Stimulated activated CD4-positive, alpha-beta T cell treated with anti-CD3 and anti-CD28 coated beads, Interleukin-12 subunit alpha, Interleukin-12 subunit beta, amount 100 ng/mL, for 24 hours (primary cell): ENCODE measurements at regions not wholly inside any gene's neighbourhood (a gene's known extent, or its start where the extent isn't known, plus 50 kb on each side); places are given as distances from the start of the nearest gene placed in this dataset.
"Not testable (repeated sequence)": the region's sequence is repeated elsewhere in the genome, so short reads cannot be mapped to it uniquely, and the experiment has no call there.

Experiments used
- DNase-seq, 2 experiments: peaks; one replicate each; pipeline ENCODE4 v3.0.0-alpha.2; 2020; ENCODE audit warnings: low read depth in 2 of 2

DNA sequence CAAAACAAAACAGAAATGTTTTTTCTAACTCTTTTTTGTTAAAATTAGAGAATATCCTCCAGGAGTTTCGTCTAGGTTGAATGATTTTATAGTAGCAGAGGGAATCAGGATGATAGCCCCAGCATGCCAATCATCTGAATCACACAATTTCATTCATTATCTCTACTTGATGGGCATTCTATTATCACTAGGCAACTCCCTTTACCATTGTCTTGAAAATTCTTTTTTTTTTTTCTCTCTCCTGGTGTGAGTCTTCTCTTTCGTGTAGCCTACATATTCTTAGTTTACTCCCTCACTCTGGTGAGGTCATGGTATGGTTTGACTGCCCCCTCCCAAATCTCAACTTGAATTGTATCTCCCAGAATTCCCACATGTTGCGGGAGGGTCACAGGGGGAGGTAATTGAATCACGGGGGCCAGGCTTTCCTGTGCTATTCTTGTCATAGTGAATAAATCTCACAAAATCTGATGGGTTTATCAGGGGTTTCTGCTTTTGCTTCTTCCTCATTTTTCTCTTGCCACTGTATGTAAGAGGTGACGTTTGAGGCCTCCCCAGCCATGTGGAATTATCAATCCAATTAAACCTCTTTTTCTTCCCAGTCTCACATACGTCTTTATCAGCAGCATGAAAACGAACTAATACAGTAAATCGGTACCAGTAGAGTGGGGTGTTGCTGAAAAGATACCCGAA, 105.0 kb downstream of the OTUD1 start:
- no peak for DNase-seq

DNA sequence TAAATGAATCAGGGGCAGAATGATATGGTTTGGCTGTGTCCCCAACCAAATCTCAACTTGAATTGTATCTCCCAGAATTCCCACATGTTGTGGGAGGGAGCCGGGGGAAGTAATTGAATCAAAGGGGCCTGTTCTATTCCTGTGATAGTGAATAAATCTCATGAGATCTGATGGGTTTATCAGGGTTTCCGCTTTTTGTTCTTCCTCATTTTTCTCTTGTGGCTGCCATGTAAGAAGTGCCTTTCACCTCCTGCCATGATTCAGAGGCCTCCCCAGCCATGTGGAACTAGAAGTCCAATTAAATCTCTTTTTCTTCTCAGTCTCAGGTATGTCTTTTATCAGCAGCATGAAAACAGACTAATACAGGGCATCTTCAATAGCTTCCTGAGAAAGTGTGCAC, 107.0 kb downstream of the OTUD1 start:
- not testable (repeated sequence) for DNase-seq

DNA sequence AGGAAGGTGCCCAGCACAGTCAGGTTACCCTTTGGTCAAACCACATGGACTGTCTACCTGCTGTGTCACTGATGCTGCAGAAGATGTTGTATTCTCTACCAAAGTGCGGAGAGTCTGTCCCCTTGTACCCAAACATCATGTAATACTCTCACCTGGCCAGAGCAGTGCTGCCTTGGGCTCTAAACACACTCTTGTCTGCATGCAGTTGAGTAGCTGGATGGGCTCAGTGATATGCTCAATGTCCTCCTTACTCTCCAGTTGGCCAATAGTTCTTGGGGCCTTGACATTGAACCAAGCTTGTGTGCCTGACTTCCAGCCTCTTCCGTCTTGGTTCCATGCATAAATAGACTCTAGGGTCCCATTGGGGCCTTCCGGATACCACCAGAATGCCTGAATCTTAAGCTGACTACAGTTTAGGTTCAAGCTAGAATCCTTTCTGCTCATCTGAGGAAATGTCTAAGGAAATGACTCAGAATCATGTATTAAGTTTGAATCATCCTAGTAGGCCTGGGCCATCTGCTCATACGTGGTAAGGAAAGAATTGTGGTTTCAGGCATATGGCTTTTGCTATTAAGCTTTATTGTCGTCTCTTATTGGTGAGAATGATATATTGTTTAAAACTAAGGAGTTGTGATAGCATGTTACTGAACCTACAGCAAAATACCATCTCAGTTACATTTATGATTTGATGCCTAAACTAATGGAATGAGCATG, 118.0 kb downstream of the OTUD1 start:
- no peak for DNase-seq

DNA sequence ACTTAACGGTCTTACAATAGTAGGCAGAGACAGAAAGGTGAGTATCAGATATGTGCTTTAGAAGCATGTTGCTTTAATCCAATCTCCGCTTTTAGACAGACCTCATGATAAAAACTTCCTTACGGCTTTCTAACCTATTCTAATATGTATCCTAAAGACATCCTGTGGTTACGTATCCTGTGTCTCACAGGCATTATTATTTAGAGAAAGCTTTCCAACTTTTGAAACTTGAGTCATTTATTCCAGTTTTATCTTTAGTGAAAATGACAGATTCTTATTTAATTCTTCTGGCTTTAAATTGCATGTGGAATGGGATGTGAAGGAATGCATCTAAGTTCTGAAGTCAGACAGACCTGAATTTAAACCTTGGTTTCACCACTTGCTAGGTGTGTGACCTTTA, 118.9 kb downstream of the OTUD1 start:
- DNase-seq, result no peak

DNA sequence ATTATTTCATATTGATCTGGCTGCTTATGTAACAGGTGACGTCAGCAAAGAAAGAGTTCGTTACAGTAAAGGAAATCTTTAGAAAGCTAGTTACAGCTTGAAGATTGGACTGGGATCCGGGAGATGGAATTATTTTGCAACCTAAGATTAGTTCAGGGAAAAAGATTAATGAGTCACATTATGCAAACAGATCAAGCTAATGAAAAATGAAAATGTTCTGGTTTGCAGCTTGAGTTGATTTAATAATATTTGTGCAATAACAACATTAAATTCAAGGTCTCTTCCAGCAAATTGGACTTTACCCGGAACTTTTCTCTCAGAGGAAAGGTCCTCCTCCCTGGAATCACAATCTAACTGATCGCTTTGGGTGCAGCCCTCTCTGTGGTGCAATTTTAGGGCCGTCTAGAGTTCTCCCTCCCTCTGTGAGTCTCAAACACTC, 119.5 kb downstream of the OTUD1 start:
- DNase-seq, result no peak

DNA sequence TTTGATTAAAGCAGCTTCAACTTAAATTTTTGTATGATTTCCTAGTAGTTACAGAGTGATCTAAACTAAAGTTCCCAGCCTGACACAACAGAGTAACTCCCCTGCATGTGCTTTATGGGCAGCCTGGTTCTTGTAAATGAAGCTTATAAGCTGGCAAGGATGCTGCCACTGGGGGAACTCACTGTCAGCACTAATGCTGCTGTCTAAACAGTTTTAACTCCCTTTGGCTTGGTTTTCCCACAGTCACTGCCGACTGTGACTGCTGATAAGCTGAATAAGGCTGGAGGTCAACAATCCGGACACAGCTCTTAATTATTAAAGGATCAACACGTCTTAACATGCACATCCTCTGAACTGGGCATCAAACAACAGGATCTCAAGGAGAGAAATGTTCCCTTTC, 130.1 kb downstream of the OTUD1 start:
- DNase-seq, result no peak

DNA sequence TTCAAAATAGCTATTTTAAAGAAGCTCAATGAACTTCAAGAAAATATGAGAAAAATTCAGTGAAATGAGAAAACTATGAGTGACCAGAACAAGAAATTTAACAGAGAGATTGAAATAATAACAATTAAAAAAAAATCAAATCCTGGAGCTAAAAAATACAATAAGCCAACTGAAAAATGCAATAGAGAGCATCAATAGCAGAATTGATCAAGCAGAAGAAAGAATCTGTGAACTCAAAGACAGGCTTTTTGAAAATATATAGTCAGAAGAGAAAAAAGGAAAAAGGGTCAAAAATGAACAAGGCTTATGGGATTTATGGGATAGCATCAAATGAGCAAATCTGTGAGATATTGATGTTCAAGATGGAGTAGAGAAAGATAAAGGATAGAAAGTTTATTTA, 133.0 kb downstream of the OTUD1 start:
- no peak for DNase-seq

DNA sequence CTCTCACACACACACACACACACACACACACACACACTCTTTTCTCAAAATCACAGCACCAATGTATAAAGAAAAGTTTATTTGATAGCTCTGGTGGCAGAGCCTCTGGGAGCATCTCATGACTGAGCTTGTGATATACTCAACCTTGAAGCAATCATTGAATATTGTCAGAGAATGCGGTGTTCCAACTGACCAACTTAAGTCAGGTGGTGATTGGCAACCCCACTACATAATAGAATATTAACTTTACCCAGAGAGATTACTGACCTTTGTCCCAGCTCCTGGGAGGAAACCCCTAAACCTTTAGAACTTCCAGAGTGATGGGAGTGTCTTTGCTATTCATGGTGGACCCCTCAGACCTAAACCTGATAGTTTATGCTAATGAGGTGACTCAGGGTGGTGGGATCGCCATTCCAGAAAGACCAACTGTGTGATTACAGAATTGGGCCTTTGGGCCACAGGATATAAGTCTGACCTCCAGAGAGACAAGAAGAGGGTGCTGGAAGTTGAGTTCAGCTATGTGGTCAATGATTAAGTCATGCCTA, 143.1 kb downstream of the OTUD1 start:
- no peak for DNase-seq

DNA sequence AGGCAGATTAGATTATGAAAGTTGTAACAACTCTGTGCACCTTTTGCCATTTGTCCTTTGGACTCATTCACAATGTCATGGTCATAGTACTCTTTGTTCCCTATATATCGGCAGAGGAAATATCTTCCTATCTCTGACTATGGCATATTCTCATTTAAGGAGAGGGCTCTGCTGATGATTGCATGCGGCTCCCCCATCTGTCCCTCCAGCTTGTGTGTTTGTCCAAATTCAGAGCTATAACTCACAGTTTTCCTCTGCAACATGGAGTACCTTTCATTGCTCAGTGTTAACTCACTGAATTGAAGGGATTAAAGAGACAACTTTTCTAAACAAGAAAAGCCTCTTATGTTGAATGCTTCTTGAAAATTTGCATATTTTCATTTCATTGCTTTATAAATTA, 145.5 kb downstream of the OTUD1 start:
- DNase-seq, result no peak

DNA sequence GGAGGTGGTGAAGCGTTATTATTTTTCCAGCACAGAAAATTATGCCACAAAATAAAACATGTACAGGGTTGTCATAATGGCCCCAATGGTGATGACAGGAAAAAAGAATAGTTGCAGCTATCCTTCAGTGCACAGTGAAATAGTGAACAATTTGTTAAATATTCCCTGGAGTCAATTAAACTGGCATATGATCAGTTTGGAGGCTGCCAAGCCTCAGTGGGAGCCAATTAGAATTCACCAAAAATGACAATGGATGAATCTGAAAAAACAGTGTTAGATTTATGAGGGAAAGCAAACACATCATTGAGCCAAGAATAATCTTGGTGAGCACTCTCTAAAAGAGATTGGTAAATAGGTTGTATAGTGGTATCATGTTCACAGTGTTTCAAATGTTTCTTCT, 146.3 kb downstream of the OTUD1 start:
- no peak for DNase-seq

DNA sequence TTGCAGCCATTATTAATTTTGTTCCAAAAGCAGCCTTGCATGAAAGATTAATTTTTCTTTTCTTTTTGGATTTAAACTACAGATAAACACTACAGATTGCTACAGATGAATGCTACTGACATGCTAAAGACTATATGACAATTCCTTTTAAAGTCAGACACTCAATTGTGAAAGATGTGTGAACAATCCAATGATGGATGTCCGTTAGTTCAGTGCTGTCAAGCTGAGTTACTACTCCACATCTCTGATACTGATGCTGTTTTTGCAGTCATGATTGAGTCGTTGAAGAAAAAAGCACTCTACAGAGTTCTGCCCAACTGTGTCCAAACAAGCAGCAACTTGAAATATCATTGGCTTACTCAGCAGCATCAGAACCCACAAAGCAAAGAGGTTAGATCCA, 146.8 kb downstream of the OTUD1 start:
- DNase-seq, result no peak

DNA sequence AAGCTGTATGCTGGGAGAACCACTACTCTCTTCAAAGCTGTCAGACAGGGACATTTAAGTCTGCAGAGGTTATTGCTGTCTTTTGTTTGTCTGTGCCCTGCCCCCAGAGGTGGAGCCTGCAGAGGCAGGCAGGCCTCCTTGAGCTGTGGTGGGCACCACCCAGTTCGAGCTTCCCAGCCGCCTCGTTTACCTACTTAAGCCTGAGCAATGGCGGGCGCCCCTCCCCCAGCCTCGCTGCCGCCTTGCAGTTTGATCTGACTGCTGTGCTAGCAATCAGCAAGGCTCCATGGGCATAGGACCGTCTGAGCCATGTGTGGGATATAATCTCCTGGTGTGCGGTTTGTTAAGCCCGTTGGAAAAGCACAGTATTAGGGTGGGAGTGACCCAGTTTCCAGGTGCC, 156.4 kb downstream of the OTUD1 start:
- DNase-seq, result not testable (repeated sequence)

DNA sequence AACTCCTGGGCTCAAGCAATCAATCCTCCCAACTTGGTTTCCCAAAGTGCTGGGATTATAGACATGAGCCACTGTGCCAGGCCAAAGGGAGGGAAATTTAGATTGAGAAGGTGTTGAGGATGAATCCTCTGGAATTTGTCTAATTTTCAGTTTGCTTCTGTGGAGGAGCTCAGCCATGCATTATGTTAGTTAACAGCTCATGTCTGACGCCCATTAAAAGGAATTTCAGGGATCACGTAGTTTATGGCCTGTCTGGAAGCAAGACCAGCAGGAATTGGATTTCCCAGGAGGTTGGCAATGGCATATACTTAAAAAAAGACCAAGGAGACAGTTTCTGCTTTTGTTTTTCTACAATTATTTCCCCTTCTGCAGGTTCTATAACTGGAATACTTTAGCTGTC, 165.7 kb downstream of the OTUD1 start:
- DNase-seq, result no peak

DNA sequence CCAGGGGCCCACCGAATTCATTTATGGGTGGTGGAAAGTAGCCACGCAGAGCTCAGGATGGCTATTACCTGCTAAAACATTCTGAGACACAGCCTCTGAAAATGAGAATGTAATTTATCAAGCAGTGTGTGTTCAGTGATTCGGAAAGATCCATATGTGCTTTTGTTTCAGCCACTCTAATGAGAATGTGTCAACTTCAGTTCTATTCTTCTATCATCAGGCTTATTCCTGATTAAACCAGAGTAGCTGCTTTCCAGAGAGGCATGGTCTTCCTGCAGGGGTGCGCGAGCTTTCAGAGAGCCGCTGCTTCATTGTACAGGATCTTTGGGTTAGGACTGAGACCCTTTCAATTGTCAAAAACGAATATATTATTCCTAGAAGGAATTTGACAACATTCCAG, 167.6 kb downstream of the OTUD1 start:
- no peak for DNase-seq

DNA sequence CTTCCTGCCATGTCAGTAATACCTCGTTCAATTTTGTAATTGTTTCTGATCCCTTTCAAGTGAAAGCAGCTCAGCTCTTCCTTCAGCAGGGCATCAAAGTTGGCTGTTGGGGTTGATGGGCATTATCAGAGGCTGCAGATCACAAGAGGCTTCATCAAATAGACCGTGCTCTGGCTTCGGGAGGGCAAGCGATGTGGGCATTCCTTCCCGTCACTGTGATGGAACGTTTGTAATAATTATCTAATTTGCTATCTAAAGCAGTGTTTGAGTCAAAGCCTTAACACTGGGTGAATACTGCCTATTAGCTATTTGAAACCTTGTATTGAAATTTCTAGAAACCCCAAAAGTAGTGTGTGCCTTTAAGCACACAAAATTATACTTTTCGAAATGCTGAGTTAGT, 170.1 kb downstream of the OTUD1 start:
- DNase-seq, result no peak

DNA sequence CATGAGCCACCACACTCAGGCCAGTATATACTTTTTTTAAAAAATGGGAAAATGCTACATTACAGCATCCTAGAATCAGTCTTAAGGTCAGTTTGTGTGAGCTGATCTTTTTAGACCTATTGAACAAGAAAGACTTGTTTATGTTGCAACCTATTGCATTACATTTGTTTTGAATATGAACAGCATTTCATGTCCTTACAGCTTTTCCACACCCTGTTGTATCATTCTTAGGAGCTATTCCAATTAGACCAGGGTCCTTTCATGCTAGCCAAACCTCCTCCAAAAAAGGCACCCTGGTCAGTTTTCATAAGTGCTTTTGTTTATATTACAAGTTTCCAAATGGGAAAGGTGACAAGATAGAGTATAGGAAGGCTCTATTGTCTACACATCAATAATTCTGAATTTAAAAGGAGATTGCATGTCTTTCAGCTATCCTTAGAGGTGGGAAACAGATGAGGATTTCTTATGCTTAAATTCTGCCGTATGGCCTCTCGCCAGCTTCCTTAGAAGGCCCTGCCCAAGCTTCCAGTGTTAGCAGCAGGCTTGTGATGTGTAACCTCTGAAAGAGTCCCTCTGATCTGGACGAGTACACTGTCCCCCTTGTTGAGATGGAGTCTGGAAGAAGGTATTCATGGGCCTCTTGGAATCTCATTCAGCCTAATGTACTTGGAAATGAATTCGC, 171.9 kb downstream of the OTUD1 start:
- no peak for DNase-seq

DNA sequence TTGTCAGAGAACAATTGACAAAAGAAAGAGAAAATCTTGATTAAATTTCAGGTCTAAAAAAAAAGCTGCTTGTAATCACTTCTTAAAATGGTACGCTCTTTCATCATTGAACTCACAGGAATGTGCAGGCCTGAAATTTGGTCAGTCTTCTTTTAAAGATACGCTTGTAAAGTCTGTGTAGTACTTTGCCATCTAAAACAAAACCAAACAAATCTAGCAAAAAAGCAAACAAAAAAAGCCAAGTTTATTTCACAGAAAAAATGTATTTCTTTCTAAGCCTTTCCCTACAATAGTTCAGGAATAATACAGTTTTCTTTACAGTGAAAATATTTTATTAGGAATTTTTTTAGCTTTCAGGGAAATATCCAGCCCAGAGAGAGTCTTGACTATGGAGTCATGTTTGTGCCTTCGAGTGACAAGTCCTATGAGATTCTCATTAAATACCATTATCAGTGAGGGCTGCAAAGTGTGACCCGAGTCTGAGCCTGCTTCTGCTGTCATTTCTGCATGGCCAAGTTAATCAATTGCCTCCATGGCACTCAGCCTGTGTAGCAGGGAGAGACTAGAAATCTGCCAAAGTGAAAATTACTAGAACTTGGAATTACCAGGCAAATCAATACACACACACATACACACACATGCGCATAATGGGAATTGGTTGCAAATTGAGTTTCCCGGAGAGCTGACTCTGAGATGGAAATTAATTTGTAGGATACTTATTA, 172.6 kb downstream of the OTUD1 start:
- no peak for DNase-seq

DNA sequence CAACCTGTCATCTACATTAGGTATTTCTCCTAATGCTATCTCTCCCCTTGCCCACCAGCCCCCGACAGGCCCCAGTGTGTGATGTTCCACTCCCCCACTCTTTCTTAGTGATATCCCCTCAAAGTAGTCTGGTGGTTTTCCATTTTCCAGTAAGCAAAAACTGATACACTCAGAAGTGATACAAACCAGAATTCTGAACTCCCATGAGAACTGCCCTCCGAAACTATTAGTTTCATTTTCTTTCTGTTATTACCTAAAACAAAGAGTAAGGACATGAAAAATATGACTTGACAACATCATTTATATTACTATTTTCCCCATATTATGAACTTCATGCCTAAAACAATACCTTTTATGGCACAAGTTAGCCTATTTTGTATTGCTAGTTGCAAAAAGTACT, 175.0 kb downstream of the OTUD1 start:
- no peak for DNase-seq

DNA sequence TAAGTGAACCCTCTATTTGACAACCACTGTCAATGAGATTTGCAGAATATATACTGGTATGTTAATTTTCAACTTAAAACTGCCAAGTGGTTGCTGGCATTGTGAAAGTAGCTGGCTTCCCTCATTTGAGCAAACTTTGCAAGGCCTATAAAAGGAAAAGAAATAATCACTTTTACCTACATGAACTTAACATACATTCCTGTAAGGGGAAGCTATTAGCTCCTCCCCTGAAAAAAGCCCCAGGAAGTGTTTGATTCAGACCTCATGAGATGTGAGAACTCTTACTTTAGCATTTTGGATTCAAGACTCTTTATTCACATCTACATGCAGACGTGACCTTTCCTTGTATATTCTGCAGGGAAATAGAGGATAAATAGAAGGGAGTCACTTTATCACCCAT, 175.6 kb downstream of the OTUD1 start:
- no peak for DNase-seq

DNA sequence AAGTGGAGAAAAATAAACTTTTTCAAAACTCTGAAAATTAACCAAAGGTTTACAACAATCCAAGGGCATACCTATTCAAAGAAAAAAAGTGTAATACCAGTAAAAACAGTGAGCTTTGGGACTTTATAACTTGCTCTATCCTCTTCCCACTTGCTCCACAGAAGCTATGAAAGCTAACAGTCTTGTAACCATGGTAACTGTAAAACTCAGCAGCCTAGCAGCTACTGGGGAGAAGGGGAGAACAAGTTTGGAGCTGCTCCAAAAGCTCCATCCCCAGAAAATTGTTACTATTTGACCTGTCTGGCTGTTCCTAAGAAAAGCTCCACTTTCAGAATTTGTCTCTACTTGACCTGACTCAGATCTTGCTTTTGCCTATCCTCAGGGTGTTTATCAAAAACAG, 191.5 kb downstream of the OTUD1 start:
- no peak for DNase-seq

DNA sequence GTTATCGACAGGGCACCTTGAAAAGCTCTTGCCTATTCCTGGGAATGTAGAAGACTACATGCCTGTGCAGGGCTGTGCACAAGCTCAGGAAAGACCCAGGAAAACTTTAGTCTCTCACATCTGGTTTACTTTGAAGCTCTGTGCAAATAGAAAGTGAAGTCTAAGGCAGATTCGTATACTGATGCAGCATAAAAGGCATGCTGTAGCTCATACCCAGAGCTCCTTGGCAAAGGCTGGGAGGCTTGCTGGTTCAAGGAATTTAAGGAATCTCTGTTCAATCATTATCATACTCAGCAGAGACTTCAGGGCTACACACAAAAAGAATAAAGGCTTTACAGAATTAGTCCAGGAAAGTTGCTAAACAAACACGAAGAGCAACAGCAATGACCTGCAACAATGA, 192.0 kb downstream of the OTUD1 start:
- DNase-seq, result no peak

DNA sequence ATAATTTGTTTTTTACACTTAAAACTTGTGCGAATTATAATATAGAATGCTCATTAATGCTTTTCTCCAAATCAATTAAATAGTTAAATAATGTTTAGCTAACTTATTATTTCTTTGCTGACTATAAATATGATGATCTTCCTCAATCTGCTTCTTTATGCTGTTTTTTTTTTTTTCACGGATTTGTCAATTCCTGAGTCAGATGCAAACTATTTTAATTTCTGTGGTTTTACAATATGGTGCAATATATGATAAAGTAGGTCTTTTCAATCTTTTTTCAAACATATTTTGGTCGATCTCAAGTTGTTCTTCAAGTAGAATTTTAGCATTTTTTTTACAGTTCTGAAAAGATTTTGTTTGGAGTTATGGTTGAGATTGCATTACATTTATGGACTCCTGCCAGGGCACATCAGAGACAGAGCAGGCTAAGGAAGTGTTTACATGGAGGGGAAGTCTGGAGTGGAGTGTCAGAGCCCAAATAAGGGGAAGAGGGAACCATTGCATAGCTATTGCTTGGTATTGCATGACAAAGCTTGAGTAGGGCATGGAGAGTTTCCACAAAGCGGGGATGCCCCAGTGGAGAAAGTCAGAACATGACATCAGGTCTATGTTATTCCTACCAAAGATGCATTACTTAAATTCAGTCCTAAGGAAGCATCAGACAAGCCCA, 204.4 kb downstream of the OTUD1 start:
- DNase-seq, result no peak
